Upper lobe of left lung (tissue), 4 donors: ENCODE measurements at regions not wholly inside any gene's neighbourhood (a gene's known extent, or its start where the extent isn't known, plus 50 kb on each side); places are given as distances from the start of the nearest gene placed in this dataset.

ENCODE experiments used
- EP300 ChIP-seq, 4 donors: sonication (generic); formaldehyde crosslinking; IDR thresholded peaks; one replicate each; pipeline ENCODE4 v1.5.1; 2017; ENCODE audit warnings: antibody characterized with exemption in 4 of 4, control low read depth in 2 of 4
- POLR2A ChIP-seq, 4 donors: fragments of 450-650 bp; IDR thresholded peaks; one replicate each; pipeline ENCODE4 v1.5.1; 2016 to 2017; ENCODE audit warnings: antibody characterized with exemption in 4 of 4, mild to moderate bottlenecking in 2 of 4
- POLR2AphosphoS5 ChIP-seq, 2 donors: sonication (generic); formaldehyde crosslinking; IDR thresholded peaks; one replicate each; pipeline ENCODE4 v1.5.1; 2017; ENCODE audit warnings: antibody characterized with exemption in 2 of 2
- TF ChIP-seq, protein P1 (sequence below), 6 experiments: fragments of 450-650 bp in 4 of 6; fragments of 200-600 bp in 2 of 6; sonication (generic) in 2 of 6; IDR thresholded peaks; one replicate each; pipeline ENCODE4 v1.5.1; 2016 to 2019; ENCODE audit warnings: antibody characterized with exemption in 6 of 6

- TF ChIP-seq, protein P1, sequence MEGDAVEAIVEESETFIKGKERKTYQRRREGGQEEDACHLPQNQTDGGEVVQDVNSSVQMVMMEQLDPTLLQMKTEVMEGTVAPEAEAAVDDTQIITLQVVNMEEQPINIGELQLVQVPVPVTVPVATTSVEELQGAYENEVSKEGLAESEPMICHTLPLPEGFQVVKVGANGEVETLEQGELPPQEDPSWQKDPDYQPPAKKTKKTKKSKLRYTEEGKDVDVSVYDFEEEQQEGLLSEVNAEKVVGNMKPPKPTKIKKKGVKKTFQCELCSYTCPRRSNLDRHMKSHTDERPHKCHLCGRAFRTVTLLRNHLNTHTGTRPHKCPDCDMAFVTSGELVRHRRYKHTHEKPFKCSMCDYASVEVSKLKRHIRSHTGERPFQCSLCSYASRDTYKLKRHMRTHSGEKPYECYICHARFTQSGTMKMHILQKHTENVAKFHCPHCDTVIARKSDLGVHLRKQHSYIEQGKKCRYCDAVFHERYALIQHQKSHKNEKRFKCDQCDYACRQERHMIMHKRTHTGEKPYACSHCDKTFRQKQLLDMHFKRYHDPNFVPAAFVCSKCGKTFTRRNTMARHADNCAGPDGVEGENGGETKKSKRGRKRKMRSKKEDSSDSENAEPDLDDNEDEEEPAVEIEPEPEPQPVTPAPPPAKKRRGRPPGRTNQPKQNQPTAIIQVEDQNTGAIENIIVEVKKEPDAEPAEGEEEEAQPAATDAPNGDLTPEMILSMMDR (IDR thresholded peaks at IDR 0.05): no peak
- TF ChIP-seq POLR2A (IDR thresholded peaks at IDR 0.05) (no peak), EP300 (IDR thresholded peaks at IDR 0.05) (no peak), POLR2AphosphoS5 (IDR thresholded peaks at IDR 0.05) (no peak)
Measured at GRCh38 chr18:27404855-27405254, 219.7 kb upstream of the CHST9 start.
